GM12878 (cell line): ENCODE measurements at regions not wholly inside any gene's neighbourhood (a gene's known extent, or its start where the extent isn't known, plus 50 kb on each side); places are given as distances from the start of the nearest gene placed in this dataset.

ENCODE experiments used
- BMI1 ChIP-seq: fragments of 450-650 bp; IDR thresholded peaks from 2 replicates; pipeline ENCODE4 v1.6.1; 2016; ENCODE audit warnings: mild to moderate bottlenecking, moderate library complexity, borderline replicate concordance
- CREM ChIP-seq: IDR thresholded peaks from 2 replicates; pipeline ENCODE4 v1.6.1; 2014; ENCODE audit warnings: antibody characterized with exemption, low read depth
- CTCF ChIP-seq, 3 experiments: IDR thresholded peaks in 2 of 3; conservative IDR thresholded peaks in 1 of 3; 2 replicates each; pipeline ENCODE4 v1.5.1; 2011; ENCODE audit warnings: low read depth in 3 of 3, low read length in 3 of 3, mild to moderate bottlenecking in 3 of 3, control low read depth in 2 of 3, moderate library complexity in 2 of 3, inconsistent platforms in 1 of 3, mixed read lengths in 1 of 3; ENCODE audit not compliant: control insufficient read depth in 2 of 3, insufficient read depth in 1 of 3; ENCODE audit errors: extremely low read depth in 1 of 3
- ETV6 ChIP-seq, 2 experiments: fragments of 450-650 bp in 1 of 2; IDR thresholded peaks in 1 of 2; conservative IDR thresholded peaks in 1 of 2; 2 replicates each; pipeline ENCODE4 v1.6.1; 2014; ENCODE audit warnings: antibody characterized with exemption in 1 of 2, borderline replicate concordance in 1 of 2, low read depth in 1 of 2, mild to moderate bottlenecking in 1 of 2, moderate library complexity in 1 of 2
- JUND ChIP-seq: IDR thresholded peaks from 2 replicates; pipeline ENCODE4 v1.6.1; 2012; ENCODE audit warnings: low read depth, mild to moderate bottlenecking, low read length, improper control_type of control experiment, moderate library complexity

- no peak for TF ChIP-seq CTCF (IDR thresholded peaks at IDR 0.05 in 2 of 3, conservative IDR thresholded peaks at IDR 0.05 in 1 of 3; ENCODE audit: control insufficient read depth in 2 of 3, extremely low read depth in 1 of 3, insufficient read depth in 1 of 3, low read depth in 3 of 3, low read length in 3 of 3)
- no peak for TF ChIP-seq JUND
- TF ChIP-seq ETV6 (conservative IDR thresholded peaks at IDR 0.05 in 1 of 2, IDR thresholded peaks at IDR 0.05 in 1 of 2; ENCODE audit: borderline replicate concordance in 1 of 2, low read depth in 1 of 2): no peak
- TF ChIP-seq BMI1: no peak
- no peak for TF ChIP-seq CREM
Measured at GRCh38 chr4:186798951-186799659, 75.4 kb upstream of the FAT1 start.
